Activated CD8-positive, alpha-beta T cell treated with anti-CD3 and anti-CD28 coated beads for 36 hours (primary cell): ENCODE measurements at regions not wholly inside any gene's neighbourhood (a gene's known extent, or its start where the extent isn't known, plus 50 kb on each side); places are given as distances from the start of the nearest gene placed in this dataset.

Source experiments
- ATAC-seq: fragments of 200-7000 bp; cut with Tn5 transposase; one replicate; pipeline ENCODE4 v1.10.0; 2021; ENCODE audit warnings: mild to moderate bottlenecking, moderate library complexity
- CTCF ChIA-PET: fragments of 350-600 bp; sonication (Branson Sonifier 250); formaldehyde crosslinking; loops from one replicate; lab custom pipeline; 2021; ENCODE audit warnings: antibody characterized with exemption; lab: Charles Lee
- POLR2A ChIA-PET: fragments of 350-600 bp; sonication (Branson Sonifier 250); formaldehyde crosslinking; loops from one replicate; lab custom pipeline; 2021; ENCODE audit warnings: antibody characterized with exemption; lab: Charles Lee
- DNase-seq: peaks from one replicate; pipeline ENCODE4 v3.0.0-alpha.2; 2020
- H3K27ac Mint-ChIP-seq: one replicate; pipeline ENCODE4 v1.8.0; 2021; ENCODE audit warnings: mild to moderate bottlenecking, mixed read lengths
- H3K27me3 Mint-ChIP-seq: one replicate; pipeline ENCODE4 v1.8.0; 2021; ENCODE audit warnings: mixed read lengths
- H3K36me3 Mint-ChIP-seq: one replicate; pipeline ENCODE4 v1.8.0; 2021; ENCODE audit warnings: low read depth, mixed read lengths
- H3K4me1 Mint-ChIP-seq: one replicate; pipeline ENCODE4 v1.8.0; 2021; ENCODE audit warnings: low read depth, mixed read lengths
- H3K4me3 Mint-ChIP-seq: one replicate; pipeline ENCODE4 v1.8.0; 2021; ENCODE audit warnings: mild to moderate bottlenecking, moderate library complexity, mixed read lengths
- H3K9me3 Mint-ChIP-seq: one replicate; pipeline ENCODE4 v1.8.0; 2021; ENCODE audit warnings: mixed read lengths
- intact Hi-C: fragments of 100-400 bp; cut with micrococcal nuclease; formaldehyde crosslinking; loops from one replicate; pipeline ENCODE4 v1.10.0; 2022
- TF ChIP-seq, protein P1 (sequence below): fragments of 200-600 bp; IDR thresholded peaks from one replicate; pipeline ENCODE4 v1.8.0; 2022; ENCODE audit warnings: antibody characterized with exemption, mild to moderate bottlenecking

DNA sequence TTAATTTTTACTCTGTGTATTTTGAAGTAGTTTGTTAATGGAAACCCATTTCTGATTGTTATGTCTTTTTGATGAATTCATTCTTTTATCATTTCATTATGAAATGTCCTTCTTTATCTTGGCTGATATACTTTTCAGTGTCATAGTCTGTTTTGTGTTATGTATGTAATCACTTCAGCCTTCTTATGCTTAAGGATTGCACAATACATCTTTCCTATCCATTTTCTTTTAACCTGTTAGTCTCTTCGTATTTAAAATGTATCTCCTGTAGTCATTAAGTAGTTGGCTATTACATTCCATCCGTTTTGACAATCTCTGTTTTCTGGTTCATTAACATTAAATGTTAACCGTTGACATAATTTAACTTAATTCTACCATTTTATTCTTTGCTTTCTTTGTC lies 344.6 kb upstream of the CTNND2 start:
- no peaks in the 10 kb centered on the region for H3K36me3 Mint-ChIP-seq
- DNase-seq (no peak), ATAC-seq (no peak)
- ChIA-PET CTCF (no interaction called here), POLR2A (no interaction called here)
- intact Hi-C loops = no loop called here
- H3K27me3 Mint-ChIP-seq = no peaks in the 10 kb centered on the region
- no peak overlapping the region for H3K4me3 Mint-ChIP-seq
- H3K27ac Mint-ChIP-seq = no peak overlapping the region
- H3K4me1 Mint-ChIP-seq = no peaks in the 10 kb centered on the region
- peaks cover 14% of the 10 kb centered on the region for H3K9me3 Mint-ChIP-seq
- TF ChIP-seq, protein P1, sequence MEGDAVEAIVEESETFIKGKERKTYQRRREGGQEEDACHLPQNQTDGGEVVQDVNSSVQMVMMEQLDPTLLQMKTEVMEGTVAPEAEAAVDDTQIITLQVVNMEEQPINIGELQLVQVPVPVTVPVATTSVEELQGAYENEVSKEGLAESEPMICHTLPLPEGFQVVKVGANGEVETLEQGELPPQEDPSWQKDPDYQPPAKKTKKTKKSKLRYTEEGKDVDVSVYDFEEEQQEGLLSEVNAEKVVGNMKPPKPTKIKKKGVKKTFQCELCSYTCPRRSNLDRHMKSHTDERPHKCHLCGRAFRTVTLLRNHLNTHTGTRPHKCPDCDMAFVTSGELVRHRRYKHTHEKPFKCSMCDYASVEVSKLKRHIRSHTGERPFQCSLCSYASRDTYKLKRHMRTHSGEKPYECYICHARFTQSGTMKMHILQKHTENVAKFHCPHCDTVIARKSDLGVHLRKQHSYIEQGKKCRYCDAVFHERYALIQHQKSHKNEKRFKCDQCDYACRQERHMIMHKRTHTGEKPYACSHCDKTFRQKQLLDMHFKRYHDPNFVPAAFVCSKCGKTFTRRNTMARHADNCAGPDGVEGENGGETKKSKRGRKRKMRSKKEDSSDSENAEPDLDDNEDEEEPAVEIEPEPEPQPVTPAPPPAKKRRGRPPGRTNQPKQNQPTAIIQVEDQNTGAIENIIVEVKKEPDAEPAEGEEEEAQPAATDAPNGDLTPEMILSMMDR = no peak

DNA sequence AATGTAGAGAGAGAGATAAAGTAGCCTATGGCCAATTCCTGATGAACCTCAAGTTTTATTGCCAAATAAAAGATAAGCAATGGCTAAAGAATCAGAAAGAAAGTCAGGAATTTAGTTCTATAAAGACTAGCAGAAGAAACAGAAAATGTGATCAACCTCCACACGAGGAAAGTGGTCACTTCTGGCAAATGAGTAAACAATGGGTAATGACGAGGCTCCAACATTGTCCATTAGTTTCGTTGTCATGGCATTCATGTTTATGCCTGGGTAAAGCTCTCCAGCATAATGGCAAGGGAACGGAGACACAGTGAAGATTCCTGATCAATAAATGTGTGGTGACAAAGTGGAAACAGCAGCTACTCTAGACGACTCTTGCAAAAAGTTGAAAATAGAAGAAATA lies 341.8 kb upstream of the CTNND2 start:
- ChIA-PET CTCF (no interaction called here), POLR2A (no interaction called here)
- intact Hi-C loops = no loop called here
- Mint-ChIP-seq H3K27me3 (no peaks in the 10 kb centered on the region), H3K36me3 (no peaks in the 10 kb centered on the region), H3K9me3 (peaks cover 16% of the 10 kb centered on the region), H3K27ac (no peak overlapping the region), H3K4me3 (no peak overlapping the region), H3K4me1 (no peaks in the 10 kb centered on the region)
- DNase-seq = no peak
- no peak for ATAC-seq
- TF ChIP-seq, protein P1 = no peak

DNA sequence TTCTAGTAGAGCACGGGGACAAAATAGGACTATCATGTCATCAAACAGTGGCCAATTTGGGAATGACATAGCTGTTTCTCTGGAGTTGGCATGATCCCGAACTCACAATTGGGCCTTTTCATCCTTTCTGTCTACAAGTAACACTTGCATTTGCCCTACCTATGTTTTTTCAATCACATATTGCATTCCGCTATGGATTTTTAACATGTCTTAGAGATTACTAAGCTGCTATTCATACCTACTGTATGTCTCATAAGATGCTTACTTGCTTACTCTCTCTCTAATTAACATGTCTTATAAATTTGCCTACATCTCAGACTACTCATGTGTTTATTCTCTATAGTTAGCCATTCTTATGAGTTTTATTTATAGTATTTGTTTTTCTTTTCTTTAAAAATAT lies 341.2 kb upstream of the CTNND2 start:
- DNase-seq (no peak), ATAC-seq (no peak)
- ChIA-PET CTCF (no interaction called here), POLR2A (no interaction called here)
- no peaks in the 10 kb centered on the region for H3K27me3 Mint-ChIP-seq
- no peak overlapping the region for H3K27ac Mint-ChIP-seq
- H3K4me1 Mint-ChIP-seq = no peaks in the 10 kb centered on the region
- H3K36me3 Mint-ChIP-seq = no peaks in the 10 kb centered on the region
- no peak overlapping the region for H3K4me3 Mint-ChIP-seq
- intact Hi-C loops = no loop called here
- TF ChIP-seq, protein P1 = no peak
- H3K9me3 Mint-ChIP-seq = peaks cover 13% of the 10 kb centered on the region

DNA sequence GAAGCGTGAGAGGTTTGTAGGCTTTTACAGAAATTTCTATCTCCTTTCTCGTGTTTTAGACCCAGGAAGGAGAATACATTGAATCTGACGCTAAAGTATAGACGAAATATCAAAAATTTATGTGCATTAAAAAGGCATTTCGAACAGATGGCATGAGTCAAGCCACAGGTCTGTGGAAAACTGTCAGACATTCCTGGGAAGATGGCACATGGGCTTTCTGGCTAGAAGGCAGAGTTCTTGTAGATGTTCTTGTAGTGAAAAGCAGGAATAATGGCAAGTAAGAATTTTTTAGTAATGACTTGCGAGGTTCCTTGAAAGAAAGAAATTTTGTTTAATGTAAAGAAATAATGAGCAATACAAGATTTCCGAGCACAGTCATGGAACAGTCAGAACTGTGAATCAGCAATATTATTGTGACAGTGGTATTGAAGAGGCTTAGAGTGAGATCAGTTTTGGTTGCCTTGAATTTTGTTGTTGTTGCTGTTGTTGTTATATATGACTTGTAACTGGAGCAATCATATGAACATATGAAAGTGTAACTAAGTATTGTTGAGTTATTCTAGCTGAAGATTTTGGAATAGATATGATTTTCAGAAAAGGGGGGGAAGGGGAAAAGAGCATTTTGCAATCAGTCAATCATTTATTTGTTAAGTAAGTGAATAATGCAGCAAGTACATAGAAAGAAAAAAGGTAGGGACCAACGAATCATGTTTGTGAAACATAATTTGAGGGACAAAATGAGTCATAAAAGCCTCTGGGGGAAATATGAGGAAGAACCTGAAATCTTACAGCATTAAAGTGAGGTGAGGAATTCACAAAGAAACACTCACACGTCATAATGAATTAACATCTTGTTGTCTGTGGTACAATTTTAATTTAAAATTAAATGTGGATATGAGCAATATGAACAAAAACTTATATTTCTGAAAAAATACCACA lies 339.0 kb upstream of the CTNND2 start:
- CTCF ChIA-PET = no interaction called here
- DNase-seq = no peak
- Mint-ChIP-seq H3K4me1 (no peaks in the 10 kb centered on the region), H3K36me3 (no peaks in the 10 kb centered on the region), H3K27ac (no peak overlapping the region), H3K27me3 (no peaks in the 10 kb centered on the region), H3K4me3 (no peak overlapping the region), H3K9me3 (peaks cover 6% of the 10 kb centered on the region)
- TF ChIP-seq, protein P1 = no peak
- POLR2A ChIA-PET = no interaction called here
- ATAC-seq = no peak
- intact Hi-C loops = no loop called here

DNA sequence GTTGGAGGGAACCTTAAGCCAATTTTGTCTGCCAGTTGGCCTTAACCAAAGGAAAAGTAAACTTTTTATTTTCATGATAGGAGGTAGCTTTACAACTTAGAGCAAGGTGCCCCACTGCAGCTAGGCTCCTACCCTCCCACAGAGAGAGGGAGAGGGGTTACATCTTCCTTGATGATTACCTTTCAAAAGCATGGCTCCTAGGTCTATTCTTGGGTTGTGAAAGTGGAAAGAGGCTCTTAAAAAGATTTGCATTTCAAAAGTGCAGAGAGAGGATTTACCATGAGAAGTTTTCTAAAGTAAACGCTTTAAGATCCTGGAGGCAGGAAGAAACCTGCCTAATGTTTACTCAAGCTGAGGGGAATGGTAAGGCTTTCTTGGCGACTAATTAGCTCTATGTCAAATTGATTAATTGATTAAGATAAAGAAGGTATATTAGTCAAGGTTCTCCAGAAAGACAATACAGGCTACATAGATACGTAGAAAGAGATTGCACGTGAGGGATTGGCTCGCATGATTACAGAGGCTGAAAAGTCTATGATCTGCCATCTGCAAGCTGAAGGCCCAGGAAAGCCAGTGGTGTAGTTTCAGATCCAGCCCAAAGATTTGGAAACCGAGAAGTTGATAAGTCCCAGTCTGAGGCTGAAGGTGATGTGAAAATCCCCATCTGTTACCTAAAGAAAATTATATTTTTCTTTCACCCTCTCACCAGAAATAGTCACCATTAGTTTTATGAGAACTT lies 333.8 kb upstream of the CTNND2 start:
- intact Hi-C loops = no loop called here
- Mint-ChIP-seq H3K27me3 (no peaks in the 10 kb centered on the region), H3K27ac (no peak overlapping the region), H3K9me3 (peaks cover 5% of the 10 kb centered on the region), H3K4me1 (no peaks in the 10 kb centered on the region), H3K36me3 (no peaks in the 10 kb centered on the region), H3K4me3 (no peak overlapping the region)
- TF ChIP-seq, protein P1 = no peak
- no peak for ATAC-seq
- POLR2A ChIA-PET = no interaction called here
- no peak for DNase-seq
- CTCF ChIA-PET = no interaction called here
